Uterus (tissue), 2 donors: ENCODE measurements at regions not wholly inside any gene's neighbourhood (a gene's known extent, or its start where the extent isn't known, plus 50 kb on each side); places are given as distances from the start of the nearest gene placed in this dataset.

Source experiments
- POLR2A ChIP-seq, 2 donors: fragments of 450-650 bp; IDR thresholded peaks; one replicate each; pipeline ENCODE4 v1.6.1; 2016; ENCODE audit warnings: antibody characterized with exemption in 2 of 2, mild to moderate bottlenecking in 1 of 2, moderate library complexity in 1 of 2
- TF ChIP-seq, protein P1 (sequence below), 4 experiments: fragments of 200-600 bp in 2 of 4; fragments of 450-650 bp in 2 of 4; sonication (generic) in 2 of 4; IDR thresholded peaks; one replicate each; pipeline ENCODE4 v1.5.1; 2016 to 2019; ENCODE audit warnings: antibody characterized with exemption in 4 of 4, mild to moderate bottlenecking in 2 of 4, moderate library complexity in 1 of 4

GRCh38 chr1:57637155-57637554 lies 213.3 kb upstream of the DAB1 start:
- TF ChIP-seq, protein P1, sequence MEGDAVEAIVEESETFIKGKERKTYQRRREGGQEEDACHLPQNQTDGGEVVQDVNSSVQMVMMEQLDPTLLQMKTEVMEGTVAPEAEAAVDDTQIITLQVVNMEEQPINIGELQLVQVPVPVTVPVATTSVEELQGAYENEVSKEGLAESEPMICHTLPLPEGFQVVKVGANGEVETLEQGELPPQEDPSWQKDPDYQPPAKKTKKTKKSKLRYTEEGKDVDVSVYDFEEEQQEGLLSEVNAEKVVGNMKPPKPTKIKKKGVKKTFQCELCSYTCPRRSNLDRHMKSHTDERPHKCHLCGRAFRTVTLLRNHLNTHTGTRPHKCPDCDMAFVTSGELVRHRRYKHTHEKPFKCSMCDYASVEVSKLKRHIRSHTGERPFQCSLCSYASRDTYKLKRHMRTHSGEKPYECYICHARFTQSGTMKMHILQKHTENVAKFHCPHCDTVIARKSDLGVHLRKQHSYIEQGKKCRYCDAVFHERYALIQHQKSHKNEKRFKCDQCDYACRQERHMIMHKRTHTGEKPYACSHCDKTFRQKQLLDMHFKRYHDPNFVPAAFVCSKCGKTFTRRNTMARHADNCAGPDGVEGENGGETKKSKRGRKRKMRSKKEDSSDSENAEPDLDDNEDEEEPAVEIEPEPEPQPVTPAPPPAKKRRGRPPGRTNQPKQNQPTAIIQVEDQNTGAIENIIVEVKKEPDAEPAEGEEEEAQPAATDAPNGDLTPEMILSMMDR (IDR thresholded peaks at IDR 0.05) = no peak
- TF ChIP-seq POLR2A (IDR thresholded peaks at IDR 0.05) = no peak
